ENCODE measurements at regions not wholly inside any gene's neighbourhood (a gene's known extent, or its start where the extent isn't known, plus 50 kb on each side); places are given as distances from the start of the nearest gene placed in this dataset.

DNA sequence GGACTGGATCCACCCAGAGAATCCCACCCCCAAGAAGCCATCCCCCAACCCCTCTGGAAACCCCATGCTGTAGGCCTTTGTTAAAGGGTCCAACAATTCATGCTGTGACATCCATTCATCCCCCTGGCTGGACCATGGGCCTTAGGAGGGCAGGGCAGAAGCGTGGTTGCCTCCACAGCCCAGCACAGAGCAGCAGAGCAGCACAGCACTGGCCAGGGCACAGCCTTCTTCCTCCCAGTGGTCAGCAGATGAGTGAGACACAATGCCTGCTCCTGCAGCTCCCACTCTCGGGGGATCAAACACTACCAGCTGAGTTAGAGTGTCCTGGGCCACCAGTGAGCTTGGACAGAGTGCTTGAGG lies 84.5 kb upstream of the LINC01488 start:
- TF ChIP-seq, protein P1, sequence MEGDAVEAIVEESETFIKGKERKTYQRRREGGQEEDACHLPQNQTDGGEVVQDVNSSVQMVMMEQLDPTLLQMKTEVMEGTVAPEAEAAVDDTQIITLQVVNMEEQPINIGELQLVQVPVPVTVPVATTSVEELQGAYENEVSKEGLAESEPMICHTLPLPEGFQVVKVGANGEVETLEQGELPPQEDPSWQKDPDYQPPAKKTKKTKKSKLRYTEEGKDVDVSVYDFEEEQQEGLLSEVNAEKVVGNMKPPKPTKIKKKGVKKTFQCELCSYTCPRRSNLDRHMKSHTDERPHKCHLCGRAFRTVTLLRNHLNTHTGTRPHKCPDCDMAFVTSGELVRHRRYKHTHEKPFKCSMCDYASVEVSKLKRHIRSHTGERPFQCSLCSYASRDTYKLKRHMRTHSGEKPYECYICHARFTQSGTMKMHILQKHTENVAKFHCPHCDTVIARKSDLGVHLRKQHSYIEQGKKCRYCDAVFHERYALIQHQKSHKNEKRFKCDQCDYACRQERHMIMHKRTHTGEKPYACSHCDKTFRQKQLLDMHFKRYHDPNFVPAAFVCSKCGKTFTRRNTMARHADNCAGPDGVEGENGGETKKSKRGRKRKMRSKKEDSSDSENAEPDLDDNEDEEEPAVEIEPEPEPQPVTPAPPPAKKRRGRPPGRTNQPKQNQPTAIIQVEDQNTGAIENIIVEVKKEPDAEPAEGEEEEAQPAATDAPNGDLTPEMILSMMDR (IDR thresholded peaks at IDR 0.05; ENCODE audit: insufficient read depth, low read depth, low read length) = no peak
- no peak for TF ChIP-seq EZH2 (IDR thresholded peaks at IDR 0.05; ENCODE audit: insufficient read depth, low read length)

Measured in astrocyte (in vitro differentiated cells and primary cell).